CD4-positive, alpha-beta T cell treated with Interleukin-6 for 4 hours (primary cell): ENCODE measurements at regions not wholly inside any gene's neighbourhood (a gene's known extent, or its start where the extent isn't known, plus 50 kb on each side); places are given as distances from the start of the nearest gene placed in this dataset.

ENCODE experiments used
- DNase-seq: peaks from one replicate; pipeline ENCODE4 v3.0.0-alpha.2; 2020; ENCODE audit warnings: mixed read lengths

GRCh38 chr15:96097661-96098060 is 232.8 kb upstream of the NR2F2 start:
- DNase-seq = no peak

DNA sequence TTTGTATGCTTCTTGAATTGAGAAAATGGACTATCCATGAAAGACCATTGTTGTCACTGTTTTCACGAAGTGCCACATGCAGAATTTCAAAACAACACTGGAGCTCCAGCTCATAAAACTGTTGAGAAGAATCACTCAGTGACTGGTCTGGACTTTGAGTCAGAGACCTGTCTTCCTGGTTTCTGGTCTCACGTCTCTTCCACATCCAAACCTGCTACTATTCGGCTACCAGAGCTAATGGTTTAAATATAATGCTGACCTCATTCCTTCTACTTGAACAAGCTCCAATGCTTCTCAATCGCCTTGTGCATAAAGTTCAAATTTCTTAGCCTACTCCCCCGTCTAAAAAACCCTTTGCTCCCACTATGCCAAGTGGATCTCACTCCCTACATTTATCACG is 227.9 kb upstream of the NR2F2 start:
- no peak for DNase-seq

DNA sequence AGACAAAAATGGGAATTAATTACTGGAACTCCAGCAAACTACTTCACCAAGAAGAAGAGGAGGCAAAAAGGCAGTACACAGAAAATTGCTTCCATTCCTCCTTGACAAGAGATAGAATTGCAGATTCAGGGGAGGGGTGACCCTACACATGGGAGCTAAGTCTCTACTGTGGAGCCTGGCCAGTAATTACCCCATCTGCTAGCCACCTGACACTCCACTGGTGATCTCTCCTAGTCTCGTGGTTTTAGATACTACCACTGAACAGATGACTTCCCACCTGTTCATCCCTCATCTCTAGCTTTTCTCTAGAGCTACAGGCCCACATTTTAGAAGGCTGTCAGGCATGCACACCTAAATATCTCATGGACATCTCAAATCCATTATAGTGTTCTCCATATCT is 224.3 kb upstream of the NR2F2 start:
- no peak for DNase-seq

DNA sequence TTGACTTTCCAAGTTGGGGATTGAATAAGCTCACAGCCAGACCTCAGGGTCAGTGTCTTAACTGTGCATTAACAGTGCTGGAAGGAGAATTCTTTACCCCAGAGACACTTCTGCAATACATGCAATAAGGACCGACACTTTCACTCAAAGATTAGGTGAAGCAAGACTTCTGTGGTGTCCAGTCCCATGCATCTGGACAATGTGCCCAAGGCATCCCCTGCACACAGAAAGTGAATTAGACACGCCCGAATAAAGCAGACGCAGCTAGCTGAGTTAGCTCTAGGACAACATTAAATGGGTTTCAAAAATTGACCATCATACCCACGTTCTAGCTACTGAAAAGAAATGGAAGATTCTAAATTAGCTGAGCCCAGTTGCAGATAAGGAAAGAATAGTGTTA is 223.9 kb upstream of the NR2F2 start:
- DNase-seq = no peak

GRCh38 chr15:96107916-96108315 is 222.6 kb upstream of the NR2F2 start:
- DNase-seq = no peak

DNA sequence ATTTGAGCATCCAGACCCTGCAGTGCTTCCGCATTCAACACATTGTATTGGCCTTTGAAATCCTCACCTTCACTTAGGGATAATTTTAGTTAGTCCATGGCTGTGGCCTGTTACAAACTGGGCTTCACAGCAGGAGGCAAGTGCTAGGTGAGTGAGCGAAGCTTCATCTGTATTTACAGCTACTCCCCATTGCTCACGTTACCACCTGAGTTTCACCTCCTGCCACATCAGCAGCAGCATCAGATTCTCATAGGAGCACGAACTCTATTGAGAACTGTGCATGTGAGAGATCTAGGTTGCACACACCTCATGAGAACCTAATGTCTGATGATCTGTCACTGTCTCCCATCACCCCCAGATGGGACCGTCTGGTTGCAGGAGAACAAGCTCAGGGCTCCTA is 222.1 kb upstream of the NR2F2 start:
- no peak for DNase-seq

- no peak for DNase-seq
These were observed 220.7 kb upstream of the NR2F2 start for GRCh38 chr15:96109820-96110219.

- DNase-seq = no peak
These were observed 218.5 kb upstream of the NR2F2 start for GRCh38 chr15:96112018-96112417.

DNA sequence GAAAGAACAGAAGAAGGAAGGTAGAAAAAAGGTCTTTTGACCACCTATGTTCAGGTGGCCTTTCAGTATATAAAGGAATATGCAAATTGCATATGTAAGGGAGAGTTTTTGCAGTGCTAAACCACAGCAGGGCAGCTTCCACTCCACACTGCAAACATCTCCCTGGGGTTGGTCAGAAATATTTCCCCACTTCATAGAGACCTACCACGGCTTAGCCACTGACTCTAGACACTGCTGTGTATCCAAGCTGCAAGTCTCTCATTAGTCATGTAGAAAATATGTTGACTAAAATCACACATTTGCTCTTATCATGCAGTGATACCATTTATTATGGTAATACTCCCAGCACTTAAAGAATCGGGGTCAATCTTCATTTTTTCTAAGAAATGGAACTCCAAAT is 214.9 kb upstream of the NR2F2 start:
- DNase-seq = no peak

DNA sequence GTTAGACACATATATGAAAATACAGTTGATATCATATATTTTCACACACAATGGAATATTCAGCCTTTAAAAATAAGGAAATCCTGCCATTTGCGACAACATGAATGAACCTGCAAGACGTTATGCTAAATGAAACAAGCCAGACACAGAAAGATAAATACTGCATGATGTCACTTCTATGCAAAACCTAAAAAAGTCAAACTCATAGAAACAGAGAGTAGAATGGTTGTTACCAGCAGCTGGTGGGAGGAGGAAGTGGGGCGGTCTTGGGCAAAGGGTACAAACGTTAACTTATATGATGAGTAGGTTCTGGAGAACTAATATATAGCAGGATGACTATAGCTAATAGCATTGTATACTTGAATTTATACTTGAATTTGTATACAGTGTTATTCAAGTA is 213.2 kb upstream of the NR2F2 start:
- no peak for DNase-seq

- no peak for DNase-seq
These were observed 210.8 kb upstream of the NR2F2 start for GRCh38 chr15:96119734-96120133.

- DNase-seq = no peak
These were observed 209.2 kb upstream of the NR2F2 start for GRCh38 chr15:96121086-96121920.

DNA sequence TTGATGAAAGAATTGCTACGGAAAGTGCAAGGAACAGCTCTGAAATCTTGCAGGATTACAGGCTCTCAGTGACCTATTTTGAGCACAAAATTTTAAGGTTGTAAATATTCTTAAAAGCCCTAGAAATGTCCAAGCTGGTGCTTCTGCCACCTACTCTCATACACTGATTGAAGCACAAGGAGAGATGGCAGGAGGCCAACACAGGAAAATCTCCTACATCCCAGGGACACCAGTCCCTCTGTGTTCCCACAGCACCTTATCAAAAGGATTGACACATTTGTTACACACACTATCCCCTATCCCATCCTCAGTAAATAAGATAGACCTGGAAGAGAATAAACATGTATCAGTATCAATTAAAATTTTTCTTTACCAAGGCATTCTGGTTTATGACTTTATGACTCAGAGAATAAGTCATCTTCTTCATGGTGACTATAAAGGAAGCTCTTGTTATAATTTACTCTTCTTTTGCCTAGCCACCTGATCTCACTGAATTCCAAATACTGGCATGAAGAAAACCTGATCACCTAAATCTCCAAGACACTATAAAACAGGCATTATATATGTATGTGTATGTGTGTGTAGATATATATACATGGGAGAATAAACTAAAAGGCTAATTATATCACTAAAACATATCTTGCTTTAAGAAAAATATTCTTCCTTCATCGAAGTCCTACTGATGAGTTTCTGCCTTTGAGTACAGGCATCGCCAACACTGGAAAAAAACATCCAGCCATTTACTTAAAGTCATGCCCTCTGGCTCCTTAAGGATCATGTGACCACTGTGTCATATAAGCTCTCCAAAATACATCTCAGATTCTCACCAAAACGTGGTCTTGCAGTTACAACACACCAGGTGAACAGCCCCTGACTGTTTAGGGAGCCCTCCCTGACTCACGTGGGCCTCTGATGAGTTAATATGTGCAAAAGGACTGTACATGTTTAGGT is 208.1 kb upstream of the NR2F2 start:
- DNase-seq = no peak

GRCh38 chr15:96123028-96123400 is 207.5 kb upstream of the NR2F2 start:
- no peak for DNase-seq

DNA sequence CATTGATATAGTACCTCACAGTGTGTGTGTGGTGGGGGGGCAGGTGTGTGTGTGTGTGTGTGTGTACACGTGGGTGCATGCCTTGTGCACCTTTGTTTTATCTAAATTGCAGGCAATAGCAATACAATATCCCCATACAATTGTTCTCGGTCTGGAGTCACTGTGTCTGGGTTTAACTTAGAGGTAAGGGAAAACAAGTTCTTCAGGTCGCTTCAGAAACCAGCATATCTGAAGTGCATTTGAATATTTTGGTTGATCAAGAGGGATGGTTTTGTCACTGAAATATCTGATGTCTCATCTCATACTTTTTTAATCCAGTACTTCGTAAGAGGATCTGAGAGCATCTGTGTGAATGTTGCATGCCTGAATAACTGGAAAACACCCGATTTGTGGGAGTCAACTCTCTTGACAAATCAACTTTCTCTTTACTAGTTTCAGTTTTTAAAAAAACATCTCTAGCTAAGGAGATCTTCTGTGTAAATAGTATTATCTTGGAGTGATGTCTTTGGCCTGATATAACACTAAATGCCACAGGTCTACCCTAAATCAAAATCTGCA is 206.8 kb upstream of the NR2F2 start:
- no peak for DNase-seq

DNA sequence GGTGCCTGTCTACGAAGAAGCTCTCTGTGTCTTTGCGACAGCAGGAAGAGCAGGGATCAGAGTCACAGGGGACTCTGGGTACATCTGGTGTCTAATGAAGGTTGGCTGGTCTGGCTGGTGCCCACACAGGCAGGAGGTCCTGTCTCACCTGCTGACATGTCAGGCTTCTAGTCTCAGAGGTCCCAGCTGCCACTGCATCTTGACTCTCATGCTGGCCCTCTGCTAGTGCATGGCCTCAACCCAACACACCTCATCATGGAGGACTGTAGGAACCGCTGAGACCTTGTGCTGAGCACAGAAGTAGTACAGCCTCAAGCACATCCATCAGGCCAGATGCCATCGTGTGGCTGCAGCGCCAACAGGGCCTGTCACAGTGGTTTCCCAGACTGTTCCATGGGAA is 206.1 kb upstream of the NR2F2 start:
- DNase-seq = no peak

DNA sequence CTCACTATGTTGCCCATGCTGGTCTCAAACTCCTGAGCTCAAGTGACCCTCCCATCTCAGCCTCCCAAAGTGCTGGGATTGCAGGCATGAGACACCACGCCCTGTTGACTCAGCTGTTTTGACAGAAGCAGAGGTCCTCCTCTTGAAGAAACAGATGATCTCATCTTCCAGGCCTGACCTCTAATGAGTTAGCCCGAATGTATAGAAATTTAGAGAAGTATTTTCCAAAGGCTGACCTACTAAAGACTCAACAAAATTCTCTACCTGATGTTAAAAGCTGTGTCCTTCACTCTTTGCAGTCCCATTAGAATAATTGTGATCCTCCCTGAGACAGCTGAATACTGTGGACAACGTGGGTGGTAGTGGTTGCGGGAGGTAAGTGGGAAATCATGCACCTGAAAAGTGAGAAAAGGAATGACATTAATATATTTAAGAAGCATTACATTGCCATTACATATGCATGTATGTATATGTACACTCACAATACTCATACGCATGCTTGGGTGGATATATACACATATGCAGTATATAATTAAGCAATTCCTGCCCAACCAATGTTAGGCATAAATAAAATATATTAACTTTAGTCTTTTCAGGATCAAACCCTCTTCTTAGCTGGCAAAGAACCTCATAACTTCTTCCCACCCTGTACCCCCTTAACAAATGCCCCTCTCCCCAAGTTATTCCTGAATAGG is 204.6 kb upstream of the NR2F2 start:
- DNase-seq = no peak

GRCh38 chr15:96126859-96127258 is 203.6 kb upstream of the NR2F2 start:
- no peak for DNase-seq

- DNase-seq = no peak
These were observed 199.8 kb upstream of the NR2F2 start for GRCh38 chr15:96130734-96131133.

- no peak for DNase-seq
These were observed 198.4 kb upstream of the NR2F2 start for GRCh38 chr15:96132126-96132525.

DNA sequence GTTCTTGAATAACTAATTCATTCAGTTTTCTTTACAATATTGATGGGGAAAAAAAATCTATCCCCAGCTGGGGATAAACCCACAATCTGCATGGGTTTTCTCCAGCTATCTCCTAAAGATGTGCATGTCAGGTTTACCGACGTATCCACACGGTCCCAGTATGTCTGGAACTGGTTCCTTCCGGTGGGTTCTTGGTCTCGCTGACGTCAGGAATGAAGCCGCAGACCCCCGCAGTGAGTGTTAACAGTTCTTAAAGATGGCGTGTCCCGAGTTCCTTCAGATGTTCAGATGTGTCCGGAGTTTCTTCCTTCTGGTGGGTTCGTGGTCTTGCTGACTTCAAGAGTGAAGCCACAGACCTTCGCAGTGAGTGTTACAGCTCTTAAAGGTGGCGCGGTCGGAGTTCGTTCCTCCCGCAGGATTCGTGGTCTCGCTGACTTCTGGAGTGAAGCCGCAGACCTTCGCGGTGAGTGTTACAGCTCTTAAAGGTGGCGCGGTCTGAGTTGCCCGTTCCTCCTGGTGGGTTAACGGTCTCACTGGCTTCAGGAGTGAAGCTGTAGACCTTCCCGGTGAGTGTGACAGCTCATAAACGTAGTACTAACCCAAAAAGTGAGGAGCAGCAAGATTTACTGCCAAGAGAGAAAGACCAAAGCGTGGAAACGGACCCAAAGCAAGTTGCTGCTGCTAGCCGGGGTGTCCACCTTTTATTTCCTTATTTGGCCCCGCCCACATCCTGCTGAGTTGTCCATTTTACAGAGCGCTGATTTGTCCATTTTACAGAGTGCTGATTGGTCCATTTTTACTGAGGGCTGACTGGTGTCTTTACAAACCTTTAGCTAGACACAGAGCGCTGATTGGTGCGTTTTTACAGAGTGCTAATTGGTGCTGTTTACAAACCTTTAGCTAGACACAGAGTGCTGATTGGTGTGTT is 195.1 kb upstream of the NR2F2 start:
- DNase-seq = no peak

GRCh38 chr15:96138985-96139384 is 191.5 kb upstream of the NR2F2 start:
- no peak for DNase-seq
